HG02840 (cell line): ENCODE measurements at regions not wholly inside any gene's neighbourhood (a gene's known extent, or its start where the extent isn't known, plus 50 kb on each side); places are given as distances from the start of the nearest gene placed in this dataset.
"Not testable (repeated sequence)": the region's sequence is repeated elsewhere in the genome, so short reads cannot be mapped to it uniquely, and the experiment has no call there.

Experiments
- ATAC-seq: cut with Tn5 transposase; IDR thresholded peaks from one replicate; pipeline ENCODE4 v1.9.1; 2021; ENCODE audit warnings: mild to moderate bottlenecking, moderate library complexity, moderate number of reproducible peaks; ENCODE audit not compliant: unreplicated experiment, low FRiP score

DNA sequence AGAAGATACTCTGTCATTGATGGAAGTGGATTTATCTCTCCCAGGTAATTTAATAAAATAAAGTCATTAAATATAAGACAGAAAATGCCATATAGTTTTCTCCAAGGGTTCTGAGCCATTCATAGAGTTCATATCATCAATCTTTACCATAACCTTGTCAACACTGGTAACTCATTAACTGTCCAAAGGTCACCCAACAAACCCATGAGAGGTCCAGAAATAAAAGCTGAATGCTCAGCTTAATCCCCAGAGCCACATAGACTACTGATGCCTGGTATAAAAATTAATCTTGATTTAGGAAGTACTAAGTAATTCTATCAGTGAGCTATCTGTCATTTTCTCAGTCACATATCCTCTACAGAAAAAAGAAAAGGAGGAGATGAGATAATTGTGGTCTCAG lies 903.0 kb upstream of the DDX18 start:
- no peak for ATAC-seq

DNA sequence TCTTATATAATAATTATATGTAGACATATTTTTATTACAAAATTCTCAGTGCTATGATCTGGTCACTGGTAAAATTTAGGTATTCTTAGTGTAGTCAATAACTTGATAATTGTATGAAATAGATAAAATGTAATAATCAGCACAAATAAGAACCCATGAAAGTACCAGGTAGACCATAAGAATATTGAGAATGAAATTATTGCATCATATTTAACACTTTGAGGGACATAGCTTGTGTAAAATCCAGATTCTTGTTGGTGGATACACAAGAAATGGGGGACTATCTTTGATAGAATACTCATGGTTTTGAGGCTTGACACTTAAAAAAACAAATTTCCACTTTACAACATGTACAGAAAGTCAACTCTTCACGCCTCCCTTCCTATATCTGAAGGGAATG lies 898.8 kb upstream of the DDX18 start:
- ATAC-seq = no peak

DNA sequence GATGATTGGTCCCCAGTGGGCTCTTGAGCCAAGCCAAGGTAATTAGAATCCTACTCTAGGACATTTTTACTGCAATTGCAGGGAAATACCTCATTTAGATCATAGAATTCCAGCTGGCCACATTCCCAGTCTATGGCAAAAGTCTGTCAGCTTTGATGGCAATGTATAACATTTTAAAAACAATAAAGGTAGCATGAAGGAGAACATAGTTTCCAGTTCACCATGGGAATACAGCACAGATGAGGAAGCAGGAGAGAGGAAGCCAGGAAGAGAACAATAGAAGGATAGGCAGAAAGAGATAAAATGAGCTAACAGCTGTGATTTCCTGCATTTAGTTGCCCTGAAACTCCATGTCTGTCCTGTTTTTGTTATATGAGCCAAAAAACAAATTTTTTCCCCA lies 897.3 kb upstream of the DDX18 start:
- ATAC-seq = no peak

DNA sequence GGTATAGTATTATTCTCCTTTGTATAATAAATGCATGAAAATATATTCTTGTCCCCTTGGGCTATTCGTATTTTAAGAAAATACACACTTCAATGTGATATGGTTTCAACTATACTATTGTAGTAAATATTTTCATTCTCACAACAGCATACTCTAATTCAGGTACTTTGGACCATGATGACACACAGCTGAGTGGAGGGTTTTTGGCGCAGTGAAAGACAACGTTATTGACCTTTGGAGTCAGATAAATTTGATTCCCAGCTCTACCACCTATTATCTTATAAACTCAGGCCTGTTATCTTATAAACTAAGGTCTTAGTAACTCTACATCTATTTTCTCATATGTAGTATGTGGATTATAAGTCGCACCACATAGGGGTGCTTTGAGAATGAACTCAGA lies 895.9 kb upstream of the DDX18 start:
- no peak for ATAC-seq

DNA sequence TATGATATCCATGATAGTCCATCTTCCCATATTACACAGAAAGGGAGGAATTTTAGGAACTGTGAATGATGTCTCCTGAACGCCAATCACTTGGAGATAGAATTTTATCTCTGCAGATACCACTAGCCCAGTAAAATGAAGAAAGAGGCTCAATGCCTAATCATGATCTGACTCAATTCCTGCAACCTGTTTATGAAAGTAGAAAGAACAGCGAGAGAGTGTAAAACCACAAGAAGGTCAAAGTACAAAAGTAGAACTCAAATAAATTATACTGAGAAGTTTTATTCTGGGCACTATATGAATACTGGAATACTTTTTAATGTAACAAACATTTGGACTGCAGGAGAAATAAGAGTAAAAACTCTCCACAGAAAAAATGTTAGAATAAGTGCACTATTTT lies 892.1 kb upstream of the DDX18 start:
- ATAC-seq = no peak

DNA sequence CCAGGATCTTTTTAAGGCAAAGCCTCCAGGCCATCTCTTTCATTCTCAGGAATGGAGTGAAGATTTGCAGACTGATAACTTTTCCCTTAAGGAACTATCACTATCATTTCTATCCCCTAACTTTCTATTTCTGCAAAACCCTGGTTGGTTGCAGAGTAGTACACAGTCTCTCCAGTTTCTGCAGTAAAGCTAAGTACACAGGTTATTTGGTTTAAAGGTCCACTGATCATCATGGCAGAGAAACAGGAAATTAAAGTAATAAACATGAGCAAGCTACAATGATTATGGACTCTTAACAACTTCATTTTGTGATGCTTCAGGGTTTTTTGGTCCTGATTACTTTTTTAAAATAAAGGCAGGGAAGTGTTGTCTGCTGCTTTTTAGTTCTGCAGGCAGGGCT lies 890.0 kb upstream of the DDX18 start:
- ATAC-seq = no peak

DNA sequence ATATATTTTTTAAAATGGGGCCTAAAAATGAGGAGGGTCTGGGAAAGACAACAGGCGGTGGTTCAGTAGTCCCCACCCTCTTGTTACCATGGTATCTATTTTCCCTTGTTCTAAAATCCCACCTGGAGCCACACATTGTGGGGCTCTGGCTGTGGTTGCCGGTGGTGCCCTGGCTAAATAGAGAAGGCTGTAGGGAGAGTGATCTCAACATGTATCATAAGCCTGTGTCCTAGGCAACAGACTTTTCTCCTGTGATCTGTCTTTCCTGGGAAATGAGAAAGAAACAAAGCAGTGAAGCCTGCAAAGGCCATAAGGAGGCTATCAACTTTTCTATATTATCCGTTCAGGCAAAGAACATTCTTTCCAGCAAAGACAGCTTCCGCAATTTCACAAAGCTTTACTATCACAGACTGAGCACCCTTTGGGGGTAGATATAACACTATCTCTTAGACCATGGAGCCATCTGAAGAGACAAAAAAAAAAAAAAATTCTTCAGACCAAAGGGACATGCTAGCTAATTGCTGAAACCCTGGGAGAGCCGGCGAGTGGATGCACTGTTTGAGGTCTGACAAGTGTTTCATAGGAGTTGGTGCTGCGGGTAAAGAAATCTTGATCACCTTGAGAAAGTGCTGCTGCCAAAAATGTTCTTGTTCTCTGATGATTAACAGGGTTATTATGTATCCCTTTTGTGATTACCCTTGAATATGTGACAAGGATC lies 879.2 kb upstream of the DDX18 start:
- ATAC-seq = no peak

DNA sequence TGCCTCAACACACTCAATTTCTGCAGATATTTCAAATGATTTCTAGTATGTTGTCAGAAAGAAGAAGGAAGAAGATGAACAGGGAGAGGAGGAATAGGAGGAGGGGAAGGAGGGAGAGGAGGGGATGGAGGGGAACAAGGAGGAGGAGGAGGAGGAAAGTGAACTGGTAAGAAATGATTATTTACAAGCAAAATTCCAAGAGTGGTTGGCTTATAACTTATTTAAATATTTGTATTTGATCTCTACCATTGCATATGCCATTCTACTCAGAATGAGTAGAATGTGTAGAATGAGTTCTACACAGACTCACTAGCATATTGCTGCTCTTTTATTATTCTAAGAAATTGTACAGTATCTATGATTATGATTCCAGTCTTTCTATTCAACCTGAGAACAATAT lies 866.2 kb upstream of the DDX18 start:
- no peak for ATAC-seq

DNA sequence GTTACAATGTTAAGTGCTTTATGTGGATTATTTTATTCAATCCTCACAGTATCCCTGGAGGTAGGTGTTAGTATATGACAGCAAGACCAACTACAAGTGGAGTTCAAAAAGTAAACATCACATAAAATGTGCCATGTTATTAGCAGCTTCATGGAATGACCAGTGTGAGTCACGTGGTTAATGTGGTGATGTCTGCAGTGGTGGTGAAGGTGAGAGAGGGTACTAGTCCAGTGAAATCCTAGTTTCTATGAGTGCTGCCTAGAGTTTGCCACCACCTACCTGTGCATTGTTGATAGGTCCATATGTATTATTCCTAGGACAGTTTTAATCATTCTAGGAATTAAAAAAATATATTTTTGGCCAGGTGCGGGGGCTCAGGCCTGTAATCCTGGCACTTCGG lies 865.2 kb upstream of the DDX18 start:
- no peak for ATAC-seq

DNA sequence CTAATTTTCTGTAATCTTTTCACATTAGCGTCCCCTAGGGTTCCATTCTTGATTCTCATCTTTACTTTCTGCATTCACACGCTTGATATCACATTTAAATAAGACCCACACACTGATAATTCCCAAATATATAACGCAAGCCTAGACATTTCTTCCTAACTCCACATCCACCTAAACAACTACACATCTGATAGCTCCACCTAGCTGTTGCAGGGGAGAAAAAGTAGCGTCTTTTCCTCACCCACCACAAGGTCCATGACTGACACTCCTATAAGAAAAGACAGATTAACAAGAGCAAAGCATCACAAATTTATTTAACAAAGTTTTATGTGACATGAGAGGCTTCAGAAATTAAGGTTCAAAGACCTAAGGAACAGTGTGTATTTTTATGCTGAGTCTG lies 862.2 kb upstream of the DDX18 start:
- no peak for ATAC-seq

DNA sequence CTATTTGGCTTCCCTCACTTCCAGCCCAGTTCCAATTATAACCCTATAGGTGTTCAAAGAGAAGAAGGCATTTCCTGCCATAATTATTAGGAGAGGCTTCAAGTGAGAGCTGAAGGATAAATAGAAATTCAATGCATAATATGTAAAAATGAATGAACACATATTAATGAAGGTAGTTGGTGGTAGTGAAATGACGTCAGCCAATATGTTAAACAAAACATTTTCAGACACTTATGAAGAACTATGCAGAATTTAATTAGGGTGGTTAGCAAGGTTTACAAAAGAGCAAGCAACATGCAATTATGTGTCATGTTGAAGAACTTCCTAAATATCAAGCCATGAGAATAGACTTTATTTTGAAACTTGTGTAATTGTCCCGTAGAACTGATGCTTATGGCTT lies 858.8 kb upstream of the DDX18 start:
- ATAC-seq = no peak

DNA sequence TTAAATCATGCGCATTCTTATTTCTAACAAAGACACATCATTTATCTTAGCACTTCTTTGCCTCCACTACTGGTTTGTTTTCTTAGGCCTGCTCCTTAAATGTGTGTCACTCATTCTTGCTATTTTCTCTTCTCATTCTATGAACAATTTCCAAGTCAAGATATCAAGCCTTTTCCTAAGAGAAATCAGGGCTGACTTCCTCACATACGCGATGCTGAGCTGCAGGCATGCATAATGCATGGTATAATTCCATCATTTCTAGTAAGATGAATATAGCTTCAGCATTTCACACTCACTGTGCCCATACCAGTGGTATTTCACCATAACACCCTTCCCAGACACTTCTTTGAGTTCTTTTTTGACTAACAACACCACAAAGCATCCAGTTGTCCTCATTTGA lies 838.9 kb upstream of the DDX18 start:
- ATAC-seq = no peak

DNA sequence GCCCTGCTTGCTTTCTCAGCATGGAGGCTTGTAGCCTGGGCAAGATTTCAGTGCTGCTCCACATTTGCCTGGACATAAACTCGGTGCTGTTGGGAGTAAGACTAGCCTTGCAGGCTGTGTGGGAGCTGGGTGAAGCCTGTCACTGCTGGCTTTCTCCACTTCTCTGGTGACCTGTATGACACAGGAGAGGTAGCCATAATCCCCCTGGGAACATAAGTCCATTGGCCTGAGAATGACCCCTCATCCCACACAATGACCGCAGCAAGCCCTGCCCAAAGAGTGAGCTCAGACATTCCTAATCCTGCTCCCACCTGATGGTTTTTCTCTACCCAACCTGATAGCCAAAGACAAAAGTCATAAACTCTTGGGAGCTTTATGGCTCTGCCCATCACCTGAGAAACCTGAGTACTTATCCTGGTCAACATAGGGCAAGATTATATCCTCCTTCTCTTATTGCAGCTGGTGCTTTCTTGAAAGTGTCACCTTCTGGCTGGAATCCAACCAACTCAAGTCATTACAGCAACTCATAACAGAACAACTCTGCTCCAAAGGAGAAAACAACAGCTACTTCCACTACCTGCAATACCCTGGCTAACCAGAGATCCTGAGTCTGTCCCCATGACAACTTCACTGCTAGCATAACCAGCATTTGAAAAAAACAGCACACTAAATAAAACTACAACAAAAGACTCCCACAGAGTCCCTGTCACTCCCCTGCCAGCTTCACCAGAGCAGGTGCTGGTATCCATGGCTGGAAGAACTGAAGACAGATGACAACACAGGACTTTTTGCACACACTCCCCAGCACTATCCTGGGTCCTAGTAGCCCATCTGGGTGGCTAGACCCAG lies 834.4 kb upstream of the DDX18 start:
- ATAC-seq = no peak

DNA sequence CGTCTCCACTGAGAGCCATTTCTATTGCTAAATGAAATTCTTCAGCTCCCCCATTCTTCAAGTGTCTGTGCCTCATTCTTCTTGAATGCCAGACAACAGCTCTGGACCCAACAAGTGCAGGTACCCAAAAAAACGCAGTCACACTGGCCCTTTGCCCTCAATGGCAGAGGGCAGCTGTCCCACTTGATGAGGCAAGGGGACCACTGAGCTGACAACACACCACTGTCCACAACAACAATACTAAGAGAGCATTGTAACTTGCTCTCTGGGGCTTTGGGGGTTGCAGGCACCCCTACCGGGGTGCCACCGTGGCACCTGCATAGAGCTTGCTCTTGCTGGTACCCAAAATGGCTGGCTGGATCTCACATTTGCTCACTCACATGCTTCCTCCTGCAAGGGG lies 827.0 kb upstream of the DDX18 start:
- ATAC-seq = no peak

DNA sequence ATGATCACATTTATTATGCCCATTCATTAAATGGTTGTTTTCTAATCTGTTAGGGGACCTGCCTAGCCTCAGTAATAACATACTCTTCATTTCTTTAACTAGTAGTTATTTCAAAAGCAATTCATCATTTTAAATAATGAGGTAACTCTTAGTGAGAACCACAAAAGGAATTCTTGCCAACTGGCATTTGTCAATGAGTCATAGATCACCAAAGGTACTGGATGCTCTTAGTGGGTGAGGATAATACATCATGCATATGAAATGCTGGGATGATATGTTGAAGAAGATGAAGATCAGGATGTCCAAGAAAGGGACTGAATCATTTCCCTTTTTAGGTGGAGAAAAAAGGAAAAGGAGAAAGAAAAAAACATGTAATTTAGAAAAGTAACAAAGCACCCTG lies 826.2 kb upstream of the DDX18 start:
- ATAC-seq = no peak

DNA sequence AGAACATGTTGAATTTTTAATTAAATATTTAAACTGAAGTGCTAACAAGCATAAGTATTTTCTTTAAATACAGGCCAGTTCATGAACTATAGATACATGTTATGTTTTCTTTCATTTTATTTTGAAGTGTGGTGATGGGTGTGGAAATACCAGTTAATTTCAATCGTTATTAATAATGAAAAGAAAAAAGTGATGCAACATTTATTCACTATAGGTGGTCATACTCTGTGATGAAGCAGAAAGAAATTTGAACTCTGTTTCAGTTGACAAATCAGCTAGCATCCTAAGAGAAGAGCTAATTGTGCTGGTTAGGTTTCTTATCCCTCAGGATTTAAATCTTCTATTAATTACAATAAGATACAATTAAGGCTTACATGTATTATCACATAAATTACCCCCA lies 795.1 kb upstream of the DDX18 start:
- no peak for ATAC-seq

DNA sequence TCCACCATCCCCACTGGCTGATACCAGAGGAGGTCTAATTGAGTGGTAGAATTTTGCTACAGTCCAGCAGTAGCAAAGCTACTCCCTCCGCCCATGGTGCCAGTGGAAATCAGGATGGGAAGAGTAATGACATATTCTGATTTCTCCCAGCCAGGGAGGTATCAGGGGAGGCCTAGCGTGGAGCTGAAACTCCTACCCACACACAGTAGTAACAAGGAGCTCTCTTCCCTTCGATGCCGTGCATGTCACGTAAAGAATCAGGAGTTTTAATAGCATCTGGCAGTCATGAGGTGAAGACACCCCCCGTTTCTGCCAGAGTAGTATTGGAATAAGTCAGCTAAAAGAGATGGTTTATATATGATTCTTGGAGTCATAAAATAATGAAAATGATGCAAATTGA lies 786.8 kb upstream of the DDX18 start:
- no peak for ATAC-seq

DNA sequence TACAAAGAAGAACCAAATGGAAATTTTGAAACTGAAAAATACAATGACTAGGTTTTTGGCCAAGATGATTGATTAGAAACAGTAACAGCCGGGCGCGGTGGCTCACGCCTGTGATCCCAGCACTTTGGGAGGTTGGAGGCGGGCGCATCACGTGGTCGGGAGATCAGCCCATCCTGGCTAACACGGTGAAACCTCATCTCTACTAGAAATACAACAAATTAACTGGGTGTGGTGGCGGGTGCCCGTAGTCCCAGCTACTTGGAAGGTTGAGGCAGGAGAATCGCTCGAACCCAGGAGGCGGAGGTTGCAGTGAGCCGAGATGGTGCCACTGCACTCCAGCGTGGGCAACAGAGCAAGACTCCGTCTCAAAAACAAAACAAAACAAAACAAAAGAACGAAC lies 785.8 kb upstream of the DDX18 start:
- not testable (repeated sequence) for ATAC-seq

DNA sequence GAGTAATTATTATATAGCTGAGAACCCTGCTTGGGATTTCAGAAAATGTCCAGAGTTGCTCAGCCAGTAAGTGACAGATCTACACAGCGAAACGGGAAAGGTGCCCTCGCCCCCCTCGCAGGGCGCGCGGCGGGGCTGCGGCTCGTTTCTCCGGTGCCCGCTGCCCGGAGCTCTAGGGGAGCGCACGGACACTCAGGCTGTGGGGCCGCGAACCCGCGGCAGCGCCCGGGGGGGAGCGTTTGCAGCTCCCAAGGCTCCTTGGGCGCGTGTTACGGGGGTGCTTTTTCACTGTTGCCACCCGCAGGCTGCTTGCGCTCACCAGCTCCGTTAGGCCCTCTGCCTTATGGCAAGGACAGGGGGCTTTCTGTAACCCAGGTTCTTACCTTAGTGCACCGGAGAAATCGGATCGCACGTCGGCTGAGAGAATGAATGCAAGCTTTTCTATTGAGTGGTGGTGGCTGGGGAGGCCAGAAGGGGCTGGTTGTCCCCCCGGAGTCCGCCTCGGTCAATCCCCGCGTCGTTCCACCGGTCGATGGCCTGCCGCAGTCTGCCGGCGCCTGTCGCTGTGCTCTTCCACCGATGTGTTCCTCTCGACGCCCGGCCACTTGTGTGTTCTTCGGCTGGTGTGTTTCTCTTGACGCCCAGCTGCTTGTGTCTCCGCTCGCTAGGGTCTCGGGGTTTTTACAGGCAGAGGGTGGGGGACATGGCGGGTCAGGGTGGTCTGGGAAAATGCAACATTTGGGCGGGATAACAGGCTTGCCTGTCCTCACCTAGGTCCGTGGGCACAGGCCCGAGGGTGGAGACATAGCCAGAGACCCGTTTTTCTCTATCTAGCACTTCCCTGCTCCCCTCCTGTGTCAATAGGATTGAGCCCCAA lies 758.8 kb upstream of the DDX18 start:
- no peak for ATAC-seq

DNA sequence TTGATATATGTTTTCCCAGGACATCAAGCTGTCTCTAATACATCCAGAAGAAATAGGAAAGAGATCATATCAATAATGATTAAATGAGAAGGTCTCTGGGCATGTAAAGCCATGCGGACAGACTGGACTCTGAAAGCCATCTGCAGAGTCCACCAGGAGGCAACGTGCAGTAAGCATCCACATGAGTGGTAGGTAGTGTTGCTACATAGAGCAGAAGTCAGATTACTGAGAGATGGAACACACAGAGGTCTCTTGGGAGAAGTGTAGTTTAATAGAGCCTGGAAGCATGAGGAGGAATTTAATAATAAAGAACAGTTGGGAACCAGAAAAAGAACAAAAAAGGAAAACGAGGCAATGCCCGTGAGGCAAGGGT lies 758.1 kb upstream of the DDX18 start:
- no peak for ATAC-seq

DNA sequence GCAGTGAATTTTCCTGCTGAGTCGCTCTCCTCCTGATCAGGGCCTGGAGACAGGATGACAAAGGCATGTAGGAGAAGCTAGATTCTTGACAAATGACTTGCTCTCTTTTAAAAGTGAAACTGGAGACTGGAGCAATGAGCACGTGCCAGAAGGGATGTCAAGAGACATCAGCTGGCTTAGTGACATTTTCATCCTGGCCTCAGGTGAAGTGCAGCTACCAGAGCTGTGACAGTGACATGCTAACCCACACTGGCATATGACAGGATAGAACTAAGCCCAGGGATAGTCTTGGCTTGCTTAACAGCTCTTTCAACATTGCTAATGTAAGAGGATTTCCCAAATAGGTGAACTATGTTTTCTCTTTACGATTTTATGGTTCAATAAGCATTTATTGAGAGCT lies 757.5 kb upstream of the DDX18 start:
- no peak for ATAC-seq
